ENCODE measurements at regions not wholly inside any gene's neighbourhood (a gene's known extent, or its start where the extent isn't known, plus 50 kb on each side); places are given as distances from the start of the nearest gene placed in this dataset.

DNA sequence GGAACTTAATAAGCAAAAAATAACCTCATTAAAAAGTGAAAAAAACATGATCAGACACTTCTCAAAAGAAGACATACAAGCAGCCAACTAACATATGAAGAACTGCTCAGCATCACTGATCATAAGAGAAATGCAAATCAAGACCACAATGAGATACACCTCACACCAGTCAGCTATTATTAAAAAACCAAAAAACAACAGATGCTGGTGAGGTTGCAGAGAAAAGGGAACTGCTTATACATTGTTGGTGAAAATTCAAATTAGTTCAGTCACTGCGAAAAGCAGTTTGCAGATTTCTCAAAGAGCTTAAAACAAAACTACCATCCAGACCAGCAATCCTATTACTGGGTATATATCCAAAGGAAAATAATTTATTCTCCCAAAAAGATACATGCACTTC is 513.3 kb downstream of the MDFIC start:
- no peak overlapping the region for H2AFZ ChIP-seq
- H3K9me3 ChIP-seq (ENCODE audit: insufficient read depth, low read depth) = no peaks in the 10 kb centered on the region; the same call in 1 of the 2 replicates
- intact Hi-C loops (cut with micrococcal nuclease; ENCODE audit: unreplicated experiment) = no loop called here
- H3K79me2 ChIP-seq (ENCODE audit: low read depth) = no peaks in the 10 kb centered on the region
- H3K4me2 ChIP-seq = no peak overlapping the region
- no peaks in the 10 kb centered on the region for H4K20me1 ChIP-seq (ENCODE audit: insufficient read depth)
- CTCF ChIA-PET = no interaction called here
- BruUV-seq (replicated peaks) = no TSS peak
- POLR2A ChIA-PET (ENCODE audit: unreplicated experiment) = no interaction called here
- H3K9me2 ChIP-seq (ENCODE audit: insufficient read depth) = no peaks in the 10 kb centered on the region; the same call in 1 of the 2 replicates
- H3K27me3 ChIP-seq (ENCODE audit: insufficient read depth, low read depth) = no peaks in the 10 kb centered on the region
- TF ChIP-seq CTCF (conservative IDR thresholded peaks at IDR 0.05) (no peak), EZH2 (IDR thresholded peaks at IDR 0.05; ENCODE audit: low read depth) (no peak)
- DNase-seq = no peak
- no peaks in the 10 kb centered on the region for H3K36me3 ChIP-seq (ENCODE audit: low read depth)
- H3K27ac ChIP-seq = no peak overlapping the region
- no peaks in the 10 kb centered on the region for H3K4me1 ChIP-seq (replicated peaks; ENCODE audit: insufficient read depth)
- no peaks in the 10 kb centered on the region for H3F3A ChIP-seq (ENCODE audit: insufficient read depth, low read depth)
- H3K4me3 ChIP-seq = no peak overlapping the region

- Histone ChIP-seq H3K4me3 (no peak overlapping the region), H4K20me1 (ENCODE audit: insufficient read depth) (no peaks in the 10 kb centered on the region), H3K79me2 (ENCODE audit: low read depth) (no peaks in the 10 kb centered on the region), H2AFZ (0 out of 2 replicates have a peak overlapping the region, but pooled peaks have one; percentile 43), H3K9me2 (ENCODE audit: insufficient read depth) (peaks cover 3% of the 10 kb centered on the region; the same call in 1 of the 2 replicates), H3F3A (ENCODE audit: insufficient read depth, low read depth) (no peaks in the 10 kb centered on the region), H3K9me3 (ENCODE audit: insufficient read depth, low read depth) (no peaks in the 10 kb centered on the region), H3K4me1 (replicated peaks; ENCODE audit: insufficient read depth) (no peaks in the 10 kb centered on the region), H3K27me3 (ENCODE audit: insufficient read depth, low read depth) (no peaks in the 10 kb centered on the region), H3K4me2 (no peak overlapping the region), H3K27ac (no peak overlapping the region), H3K36me3 (ENCODE audit: low read depth) (no peaks in the 10 kb centered on the region)
- intact Hi-C loops (cut with micrococcal nuclease; ENCODE audit: unreplicated experiment) = no loop called here
- no peak for DNase-seq
- TF ChIP-seq CTCF (conservative IDR thresholded peaks at IDR 0.05) (no peak), EZH2 (IDR thresholded peaks at IDR 0.05; ENCODE audit: low read depth) (no peak)
- no TSS peak for BruUV-seq (replicated peaks)
- ChIA-PET POLR2A (ENCODE audit: unreplicated experiment) (no interaction called here), CTCF (no interaction called here)
Measured at GRCh38 chr7:115429918-115430317, 508.0 kb downstream of the MDFIC start.

DNA sequence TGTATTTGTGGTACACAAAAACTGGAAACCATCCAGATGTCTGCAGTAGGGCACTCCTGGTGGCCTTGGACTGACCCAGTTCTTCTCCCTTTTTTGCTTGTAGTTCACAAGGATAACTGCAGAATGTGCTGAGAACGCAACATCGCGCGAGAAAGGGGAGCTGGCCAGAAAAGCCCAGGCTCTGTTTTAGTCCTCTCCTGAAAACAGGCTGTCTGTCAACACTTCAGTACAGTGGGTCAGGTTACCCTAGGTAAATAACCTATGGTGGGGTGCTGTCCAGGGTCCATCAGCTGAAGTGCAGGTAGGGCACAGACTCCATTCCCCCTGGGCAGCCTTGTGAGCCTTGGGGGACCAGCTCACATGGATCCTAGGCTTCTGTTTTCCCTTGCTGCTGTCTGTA is 495.8 kb downstream of the MDFIC start:
- TF ChIP-seq EZH2 (IDR thresholded peaks at IDR 0.05; ENCODE audit: low read depth) = no peak
- TF ChIP-seq CTCF (conservative IDR thresholded peaks at IDR 0.05) = no peak
- intact Hi-C loops (cut with micrococcal nuclease; ENCODE audit: unreplicated experiment) = no loop called here
- ChIA-PET POLR2A (ENCODE audit: unreplicated experiment) (no interaction called here), CTCF (no interaction called here)
- BruUV-seq (replicated peaks) = no TSS peak
- no peaks in the 10 kb centered on the region for H4K20me1 ChIP-seq (ENCODE audit: insufficient read depth)
- H3K36me3 ChIP-seq (ENCODE audit: low read depth) = no peaks in the 10 kb centered on the region
- H3K4me1 ChIP-seq (replicated peaks; ENCODE audit: insufficient read depth) = no peaks in the 10 kb centered on the region
- no peaks in the 10 kb centered on the region for H3K9me3 ChIP-seq (ENCODE audit: insufficient read depth, low read depth)
- H3K27ac ChIP-seq = no peak overlapping the region
- no peak overlapping the region for H2AFZ ChIP-seq
- H3K9me2 ChIP-seq (ENCODE audit: insufficient read depth) = no peaks in the 10 kb centered on the region; the same call in 1 of the 2 replicates
- DNase-seq = no peak
- no peak overlapping the region for H3K4me3 ChIP-seq
- no peaks in the 10 kb centered on the region for H3F3A ChIP-seq (ENCODE audit: insufficient read depth, low read depth)
- H3K4me2 ChIP-seq = no peak overlapping the region
- no peaks in the 10 kb centered on the region for H3K79me2 ChIP-seq (ENCODE audit: low read depth)
- no peaks in the 10 kb centered on the region for H3K27me3 ChIP-seq (ENCODE audit: insufficient read depth, low read depth)

All from PC-9 (cell line).